ENCODE measurements at regions not wholly inside any gene's neighbourhood (a gene's known extent, or its start where the extent isn't known, plus 50 kb on each side); places are given as distances from the start of the nearest gene placed in this dataset.

GRCh38 chr12:31867292-31867691, 91.9 kb upstream of the RESF1 start:
- no peak for DNase-seq (ENCODE audit: low spot score)

- no peak for DNase-seq (ENCODE audit: low spot score)
These were observed 92.7 kb upstream of the RESF1 start for GRCh38 chr12:31866523-31866922.

DNA sequence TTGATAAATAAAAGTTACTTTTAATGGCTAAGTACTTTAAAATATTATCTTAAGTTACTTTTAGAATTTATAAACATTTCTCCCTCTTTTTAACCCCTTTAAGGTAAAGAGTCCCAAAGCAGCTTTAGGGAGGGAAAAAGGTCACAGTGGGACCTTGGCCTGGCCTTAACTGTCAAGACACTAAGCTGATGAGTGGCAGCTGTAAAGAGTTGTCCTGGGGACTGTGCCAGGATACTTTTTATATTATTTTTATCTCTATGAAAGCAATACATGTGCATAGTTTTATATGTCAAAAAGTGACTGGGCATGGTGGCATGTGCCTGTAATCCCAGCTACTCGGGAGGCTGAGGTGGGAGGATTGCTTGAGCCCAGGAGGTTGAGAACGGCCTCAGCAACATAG, 94.2 kb upstream of the RESF1 start:
- DNase-seq (ENCODE audit: low spot score) = no peak

DNA sequence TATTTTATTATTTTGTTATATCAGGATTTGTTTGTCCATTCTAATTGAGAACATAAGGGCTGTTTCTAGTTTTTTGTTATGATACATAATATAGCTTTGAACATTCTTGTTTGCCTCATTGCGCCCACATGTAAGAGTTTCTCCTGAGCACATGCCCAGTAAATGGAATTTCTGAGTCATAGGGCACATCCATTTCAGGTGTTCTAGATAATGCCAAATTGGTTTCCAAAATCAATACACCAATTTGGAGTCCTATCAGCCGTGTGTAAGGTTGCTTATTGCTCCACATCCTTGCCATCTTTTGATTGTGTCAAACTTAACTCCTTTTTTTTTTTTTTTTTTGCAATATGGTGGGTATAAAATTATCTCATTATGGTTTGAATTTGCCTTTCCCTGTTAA, 97.9 kb upstream of the RESF1 start:
- no peak for DNase-seq (ENCODE audit: low spot score)

DNA sequence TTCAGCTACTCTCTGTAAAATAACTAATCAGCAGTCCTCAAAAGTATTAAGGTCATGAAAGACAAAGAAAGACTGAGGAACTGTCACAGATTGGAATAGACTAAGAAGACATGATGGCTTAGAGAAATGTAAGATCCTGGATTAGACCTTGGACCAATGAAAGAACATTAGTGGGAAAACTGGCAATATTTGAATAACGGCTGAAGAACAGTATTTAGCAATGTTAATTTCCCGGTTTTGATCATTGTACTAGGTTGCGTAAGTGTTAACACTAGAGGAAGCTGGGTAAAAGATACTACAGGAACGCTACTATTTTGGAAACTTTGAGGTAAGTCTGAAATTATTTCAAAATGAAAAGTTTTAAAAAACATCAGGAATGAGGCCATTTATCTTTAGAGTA, 98.8 kb upstream of the RESF1 start:
- no peak for DNase-seq (ENCODE audit: low spot score)

DNA sequence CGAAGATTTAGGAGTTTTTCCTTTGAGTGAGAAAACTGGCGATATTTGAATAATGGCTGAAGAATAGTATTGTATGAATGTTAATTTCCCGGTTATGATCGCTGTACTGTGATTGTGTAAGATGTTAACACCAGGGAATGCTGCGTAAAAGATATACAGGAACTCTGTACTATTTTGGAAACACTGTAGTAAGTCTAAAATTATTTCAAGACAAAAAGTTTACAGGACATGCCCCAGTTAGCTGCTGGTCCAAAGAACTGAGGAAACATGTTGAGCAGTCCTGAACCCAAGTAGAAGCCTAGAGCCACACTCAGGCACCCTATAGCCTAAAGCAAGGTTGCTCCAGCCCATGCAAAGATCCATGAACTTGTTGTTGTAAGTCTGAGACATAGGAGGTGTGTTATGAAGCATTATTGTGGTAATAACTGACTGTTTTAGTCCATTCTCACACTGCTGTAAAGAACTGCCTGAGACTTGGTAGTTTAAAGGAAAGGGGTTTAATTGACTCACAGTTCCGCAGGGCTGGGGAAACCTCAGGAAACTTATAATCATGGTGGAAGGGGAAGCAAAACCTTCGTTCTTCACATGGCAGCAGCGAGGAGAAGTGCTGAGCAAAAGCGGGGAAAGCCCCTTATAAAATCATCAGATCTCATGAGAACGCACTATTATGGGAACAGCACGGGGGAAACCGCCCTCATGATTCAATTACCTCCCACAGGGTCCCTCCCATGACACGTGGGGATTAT, 99.8 kb upstream of the RESF1 start:
- no peak for DNase-seq (ENCODE audit: low spot score)

DNA sequence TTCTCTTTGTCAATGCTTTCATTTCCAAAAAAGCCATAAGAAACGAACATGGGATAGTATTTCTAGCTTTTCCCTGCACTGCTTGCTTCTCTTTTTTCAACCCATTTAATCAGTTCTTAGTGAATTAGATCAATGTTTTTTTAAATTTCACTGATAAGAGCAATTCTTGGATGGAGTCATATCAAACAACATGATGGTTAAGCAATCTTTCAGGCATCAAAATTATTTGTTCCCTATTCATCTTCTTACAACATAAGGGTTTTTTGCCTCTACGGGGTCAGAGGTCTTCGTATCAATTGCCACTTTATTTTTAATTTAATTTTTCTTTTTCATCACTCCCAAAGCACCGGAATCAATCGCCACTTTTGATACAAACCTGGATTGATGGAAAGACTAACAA, 103.8 kb upstream of the RESF1 start:
- no peak for DNase-seq (ENCODE audit: low spot score)

DNA sequence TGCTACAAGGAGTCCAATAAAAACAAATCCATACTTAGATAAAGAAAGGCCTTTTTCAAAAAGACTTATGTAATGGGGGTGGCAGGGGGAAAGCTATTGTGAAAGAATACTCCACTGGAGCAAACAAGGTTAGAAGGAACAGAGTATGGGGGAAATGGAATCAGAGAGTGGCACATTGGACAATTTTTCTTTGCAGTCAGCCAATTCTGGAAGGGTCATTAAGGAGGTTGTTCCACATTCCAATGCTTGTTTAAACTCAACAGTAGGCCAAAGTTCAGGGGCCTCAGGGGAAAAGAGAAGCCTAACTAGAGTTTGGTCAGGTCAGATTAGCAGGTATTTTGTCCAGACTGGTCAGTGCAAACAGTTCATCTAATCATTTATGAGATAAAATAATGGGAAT, 105.2 kb upstream of the RESF1 start:
- no peak for DNase-seq (ENCODE audit: low spot score)

DNA sequence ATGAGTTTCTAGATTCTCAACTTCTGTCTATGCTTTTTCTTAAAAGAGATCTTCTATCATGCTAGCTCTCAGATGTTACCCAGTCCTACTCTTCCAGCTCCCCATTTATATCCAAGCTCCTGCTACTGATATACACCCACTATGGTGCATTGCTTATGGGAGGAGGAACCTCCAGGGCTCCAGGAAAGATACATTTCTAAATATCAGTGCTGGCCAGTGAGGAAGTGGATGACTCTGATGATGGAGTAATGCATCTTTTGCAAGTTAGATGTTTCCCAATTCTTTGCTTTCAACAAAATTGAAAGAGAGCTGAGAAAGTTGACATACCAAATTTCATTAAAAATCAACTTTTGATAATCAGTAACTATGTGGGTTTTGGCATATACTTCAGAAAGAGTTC, 105.7 kb upstream of the RESF1 start:
- DNase-seq (ENCODE audit: low spot score) = no peak

GRCh38 chr12:31850268-31850667, 108.9 kb upstream of the RESF1 start:
- no peak for DNase-seq (ENCODE audit: low spot score)

GRCh38 chr12:31849090-31849687, 110.0 kb upstream of the RESF1 start:
- no peak for DNase-seq (ENCODE audit: low spot score)

- no peak for DNase-seq (ENCODE audit: low spot score)
These were observed 112.8 kb upstream of the RESF1 start for GRCh38 chr12:31846405-31846804.

- DNase-seq (ENCODE audit: low spot score) = no peak
These were observed 113.4 kb upstream of the RESF1 start for GRCh38 chr12:31845613-31846322.

- no peak for DNase-seq (ENCODE audit: low spot score)
These were observed 114.7 kb upstream of the AMN1 start for GRCh38 chr12:31843398-31844095.

DNA sequence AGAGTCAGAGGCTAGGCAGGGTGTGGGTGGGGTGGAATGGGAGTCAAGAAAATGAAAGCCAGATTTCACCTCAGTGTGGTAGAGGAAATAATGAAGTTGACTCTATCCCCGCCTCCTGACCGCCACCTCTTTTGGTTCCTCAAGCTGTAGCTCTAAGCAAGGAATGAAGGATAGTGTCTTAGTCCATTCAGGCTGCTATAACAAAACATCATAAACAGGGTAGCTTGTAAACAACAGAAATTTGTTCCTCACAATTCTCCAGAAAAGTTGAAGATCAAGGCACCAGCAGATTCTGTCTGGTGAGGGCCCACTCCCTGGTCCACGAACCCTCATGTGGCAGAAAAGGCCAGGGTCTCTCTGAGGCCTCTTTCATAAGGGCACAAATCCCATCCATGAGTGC, 109.1 kb upstream of the AMN1 start:
- no peak for DNase-seq (ENCODE audit: low spot score)

DNA sequence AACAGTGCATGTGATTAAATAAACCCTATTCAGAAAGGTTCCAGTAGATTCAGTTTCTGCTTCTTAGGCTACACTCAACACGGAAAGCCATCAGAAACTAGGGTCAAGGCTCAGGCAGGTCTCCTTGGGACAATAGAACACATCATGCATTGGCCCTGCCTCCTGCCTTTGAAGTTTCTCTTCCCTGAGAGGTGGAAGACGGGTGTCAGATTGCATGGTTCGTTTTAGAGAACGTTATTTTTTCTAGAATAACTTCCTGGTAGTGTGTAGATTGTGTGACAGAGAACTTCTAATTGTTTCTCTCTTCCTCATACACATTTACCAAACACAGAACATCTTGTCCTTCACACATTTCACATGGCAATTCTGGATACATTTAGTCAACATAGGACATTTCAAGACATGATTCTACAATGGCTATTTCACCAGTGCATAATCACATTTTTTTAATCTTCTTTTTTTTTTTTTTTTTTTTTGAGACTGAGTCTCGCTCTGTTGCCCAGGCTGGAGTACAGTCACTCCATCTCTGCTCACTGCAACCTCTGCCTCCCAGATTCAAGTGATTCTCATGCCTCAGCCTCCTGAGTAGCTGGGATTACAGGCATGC, 106.6 kb upstream of the AMN1 start:
- DNase-seq (ENCODE audit: low spot score) = no peak

DNA sequence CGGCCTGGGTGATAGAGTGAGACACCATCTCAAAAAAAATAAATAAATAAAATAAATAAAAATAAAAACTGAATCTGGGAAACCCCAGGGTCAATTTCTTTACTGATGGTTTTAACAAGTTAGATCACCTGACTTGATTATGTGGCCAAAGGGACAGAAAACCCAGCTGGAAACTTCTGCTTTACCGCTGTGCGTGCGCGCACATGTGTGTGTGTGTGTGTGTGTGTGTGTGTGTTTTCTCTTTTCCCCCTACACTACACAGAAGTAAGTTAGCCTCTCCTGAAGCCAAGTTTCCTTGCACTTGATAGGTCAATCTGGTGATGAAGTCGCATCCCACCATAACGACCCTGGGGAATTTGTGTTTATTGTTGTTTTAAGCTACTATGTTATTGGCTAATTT, 105.3 kb upstream of the AMN1 start:
- no peak for DNase-seq (ENCODE audit: low spot score)

DNA sequence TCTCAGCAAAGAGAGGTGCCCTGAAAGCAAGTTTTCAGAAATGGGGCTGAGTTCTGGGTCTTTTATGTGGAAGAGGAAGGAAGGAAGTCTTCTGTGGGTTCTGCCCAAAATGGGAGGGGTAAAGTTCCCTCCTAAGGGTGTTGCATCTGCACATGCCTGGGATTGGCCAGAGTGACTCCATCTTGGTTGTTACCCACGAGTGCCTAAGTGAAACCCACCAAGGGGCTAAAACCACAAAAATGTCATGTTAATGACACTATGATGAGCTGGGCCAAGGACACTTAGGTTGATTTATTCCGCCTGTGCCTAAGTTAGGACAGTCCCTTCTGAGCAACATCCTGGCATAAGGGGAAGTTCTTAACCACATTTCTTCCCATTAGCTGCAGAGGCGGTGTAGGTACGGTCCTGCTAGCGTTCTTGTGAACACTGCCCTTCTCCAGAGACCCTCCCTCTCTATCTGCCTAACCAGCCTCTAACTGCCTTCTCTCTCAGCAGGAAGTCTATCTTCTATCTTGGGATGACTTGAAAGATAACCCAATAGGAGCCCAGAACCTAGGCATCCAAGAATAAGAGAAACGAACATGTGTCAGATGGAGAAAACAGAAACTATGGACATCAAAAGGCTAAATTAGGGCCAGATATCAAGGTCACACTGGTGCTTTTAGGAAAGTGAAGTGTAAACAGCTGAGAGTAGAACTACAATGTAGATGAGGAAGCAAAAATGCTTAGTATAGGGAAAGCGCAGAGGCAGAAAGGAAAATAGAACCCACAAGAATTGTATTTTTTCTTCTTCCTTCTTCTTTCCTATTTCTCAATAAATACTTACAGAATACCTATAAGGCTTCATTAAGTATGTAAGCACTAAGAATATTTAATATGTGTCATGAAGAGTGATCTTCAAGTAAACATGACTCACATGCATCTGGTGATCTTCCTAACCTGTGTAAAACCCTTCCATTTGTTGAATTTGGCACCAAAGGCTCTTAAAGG, 104.2 kb upstream of the AMN1 start:
- DNase-seq (ENCODE audit: low spot score) = no peak

GRCh38 chr12:31828071-31828470, 99.2 kb upstream of the AMN1 start:
- no peak for DNase-seq (ENCODE audit: low spot score)

DNA sequence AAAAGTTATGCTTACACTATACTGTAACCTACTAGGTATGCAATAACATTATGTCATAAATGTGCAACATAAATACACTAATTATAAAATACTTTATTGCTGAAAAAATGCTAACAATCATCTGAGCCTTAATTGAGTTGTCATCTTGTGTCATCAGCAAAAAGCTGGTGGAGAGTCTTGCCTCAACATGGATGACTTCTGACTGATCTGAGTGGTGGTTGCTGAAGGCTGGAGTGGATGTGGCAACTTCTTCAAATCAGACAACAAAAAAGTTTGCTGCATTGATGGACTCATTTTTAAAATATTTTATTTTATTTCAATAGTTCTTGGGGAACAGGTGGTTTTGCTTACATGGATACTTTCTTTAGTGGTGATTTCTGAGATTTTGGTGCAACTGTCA, 93.9 kb upstream of the AMN1 start:
- DNase-seq (ENCODE audit: low spot score) = no peak

GRCh38 chr12:31821484-31821883, 92.7 kb upstream of the AMN1 start:
- no peak for DNase-seq (ENCODE audit: low spot score)

Measured in ecto neural progenitor cell (in vitro differentiated cells).